Parathyroid adenoma (tissue), 2 donors: ENCODE measurements at regions not wholly inside any gene's neighbourhood (a gene's known extent, or its start where the extent isn't known, plus 50 kb on each side); places are given as distances from the start of the nearest gene placed in this dataset.

ENCODE experiments used
- H2AFZ ChIP-seq: fragments of 300-600 bp; sonication (generic); one replicate; pipeline ENCODE4 v1.7.0; 2017; ENCODE audit warnings: antibody characterized with exemption, mild to moderate bottlenecking
- H3K27ac ChIP-seq: fragments of 300-600 bp; sonication (generic); one replicate; pipeline ENCODE4 v1.7.0; 2017
- H3K27me3 ChIP-seq: fragments of 300-600 bp; sonication (generic); one replicate; pipeline ENCODE4 v1.7.0; 2017; ENCODE audit warnings: low read length; ENCODE audit not compliant: control insufficient read depth, insufficient read depth
- H3K36me3 ChIP-seq: fragments of 300-600 bp; sonication (generic); one replicate; pipeline ENCODE4 v1.7.0; 2017; ENCODE audit warnings: low read length; ENCODE audit not compliant: control insufficient read depth, insufficient read depth
- H3K4me1 ChIP-seq: fragments of 300-600 bp; sonication (generic); one replicate; pipeline ENCODE4 v1.7.0; 2017; ENCODE audit warnings: control low read depth
- H3K4me2 ChIP-seq: fragments of 300-600 bp; sonication (generic); one replicate; pipeline ENCODE4 v1.7.0; 2017; ENCODE audit warnings: low read length
- H3K4me3 ChIP-seq: fragments of 300-600 bp; sonication (generic); one replicate; pipeline ENCODE4 v1.7.0; 2017; ENCODE audit warnings: low read depth, low read length
- H3K79me2 ChIP-seq: fragments of 300-600 bp; sonication (generic); one replicate; pipeline ENCODE4 v1.7.0; 2017; ENCODE audit warnings: control low read depth
- H3K9ac ChIP-seq: fragments of 300-600 bp; sonication (generic); one replicate; pipeline ENCODE4 v1.7.0; 2017; ENCODE audit warnings: mild to moderate bottlenecking
- H3K9me3 ChIP-seq: fragments of 300-600 bp; sonication (generic); one replicate; pipeline ENCODE4 v1.7.0; 2017; ENCODE audit warnings: low read length; ENCODE audit not compliant: control insufficient read depth
- TF ChIP-seq, protein P1 (sequence below): fragments of 300-600 bp; sonication (generic); IDR thresholded peaks from one replicate; pipeline ENCODE4 v1.7.0; 2017; ENCODE audit warnings: antibody characterized with exemption, mild to moderate bottlenecking
- donor health status: primary hyperparathyroidism.

DNA sequence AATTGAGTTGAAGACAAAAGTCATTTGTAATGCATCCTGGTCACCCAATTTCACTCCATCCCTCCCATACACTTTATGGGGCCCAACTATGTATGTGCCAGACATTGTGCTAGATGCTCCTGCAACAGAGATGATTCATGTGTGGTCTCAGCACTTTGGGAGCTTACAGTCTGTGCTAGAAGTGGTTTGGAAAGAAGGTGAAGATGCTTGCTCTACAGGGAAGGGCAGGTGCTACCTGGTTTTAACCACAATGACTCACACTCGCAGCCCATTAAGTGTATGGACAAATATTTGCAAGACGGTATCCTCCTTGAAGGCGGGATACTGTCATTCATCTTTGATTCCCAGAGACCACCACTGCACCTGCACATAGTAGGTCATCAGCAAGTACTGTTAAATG is 257.6 kb downstream of the OTUD1 start:
- no peak overlapping the region for H3K4me3 ChIP-seq
- TF ChIP-seq, protein P1, sequence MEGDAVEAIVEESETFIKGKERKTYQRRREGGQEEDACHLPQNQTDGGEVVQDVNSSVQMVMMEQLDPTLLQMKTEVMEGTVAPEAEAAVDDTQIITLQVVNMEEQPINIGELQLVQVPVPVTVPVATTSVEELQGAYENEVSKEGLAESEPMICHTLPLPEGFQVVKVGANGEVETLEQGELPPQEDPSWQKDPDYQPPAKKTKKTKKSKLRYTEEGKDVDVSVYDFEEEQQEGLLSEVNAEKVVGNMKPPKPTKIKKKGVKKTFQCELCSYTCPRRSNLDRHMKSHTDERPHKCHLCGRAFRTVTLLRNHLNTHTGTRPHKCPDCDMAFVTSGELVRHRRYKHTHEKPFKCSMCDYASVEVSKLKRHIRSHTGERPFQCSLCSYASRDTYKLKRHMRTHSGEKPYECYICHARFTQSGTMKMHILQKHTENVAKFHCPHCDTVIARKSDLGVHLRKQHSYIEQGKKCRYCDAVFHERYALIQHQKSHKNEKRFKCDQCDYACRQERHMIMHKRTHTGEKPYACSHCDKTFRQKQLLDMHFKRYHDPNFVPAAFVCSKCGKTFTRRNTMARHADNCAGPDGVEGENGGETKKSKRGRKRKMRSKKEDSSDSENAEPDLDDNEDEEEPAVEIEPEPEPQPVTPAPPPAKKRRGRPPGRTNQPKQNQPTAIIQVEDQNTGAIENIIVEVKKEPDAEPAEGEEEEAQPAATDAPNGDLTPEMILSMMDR = no peak
- no peaks in the 10 kb centered on the region for H3K4me1 ChIP-seq
- no peak overlapping the region for H3K4me2 ChIP-seq
- no peaks in the 10 kb centered on the region for H3K79me2 ChIP-seq
- H2AFZ ChIP-seq = no peak overlapping the region
- H3K27ac ChIP-seq = no peak overlapping the region
- no peaks in the 10 kb centered on the region for H3K9me3 ChIP-seq
- no peak overlapping the region for H3K9ac ChIP-seq
- peaks cover 3% of the 10 kb centered on the region for H3K27me3 ChIP-seq
- H3K36me3 ChIP-seq = no peaks in the 10 kb centered on the region

DNA sequence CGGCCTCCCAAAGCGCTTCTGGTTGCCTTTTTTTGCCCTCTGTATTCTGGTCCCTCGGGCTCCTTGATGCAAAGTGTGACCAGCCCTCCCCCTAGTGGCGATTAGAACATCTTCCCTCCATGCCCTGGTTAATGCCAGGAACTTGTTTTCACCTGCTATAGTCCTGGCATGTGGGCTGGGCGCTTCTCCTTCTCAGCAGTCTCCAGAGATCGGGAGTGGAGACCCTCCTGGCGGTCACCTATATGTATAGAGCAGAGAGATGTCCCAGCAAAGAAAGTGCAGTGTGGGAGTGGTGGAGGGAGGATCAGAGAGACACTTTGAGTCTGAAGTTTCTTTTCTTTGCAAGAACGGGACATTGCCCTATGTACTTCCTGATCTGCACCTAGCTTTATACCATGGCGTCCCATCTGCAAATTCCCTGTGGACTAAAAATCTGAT is 264.1 kb downstream of the OTUD1 start:
- Histone ChIP-seq H3K4me2 (peak overlapping the region; percentile 61), H3K36me3 (no peaks in the 10 kb centered on the region), H2AFZ (no peak overlapping the region), H3K27me3 (no peaks in the 10 kb centered on the region), H3K79me2 (no peaks in the 10 kb centered on the region), H3K4me3 (no peak overlapping the region), H3K27ac (no peak overlapping the region), H3K9me3 (no peaks in the 10 kb centered on the region), H3K9ac (no peak overlapping the region), H3K4me1 (no peaks in the 10 kb centered on the region)
- TF ChIP-seq, protein P1 = peak; percentile 72

DNA sequence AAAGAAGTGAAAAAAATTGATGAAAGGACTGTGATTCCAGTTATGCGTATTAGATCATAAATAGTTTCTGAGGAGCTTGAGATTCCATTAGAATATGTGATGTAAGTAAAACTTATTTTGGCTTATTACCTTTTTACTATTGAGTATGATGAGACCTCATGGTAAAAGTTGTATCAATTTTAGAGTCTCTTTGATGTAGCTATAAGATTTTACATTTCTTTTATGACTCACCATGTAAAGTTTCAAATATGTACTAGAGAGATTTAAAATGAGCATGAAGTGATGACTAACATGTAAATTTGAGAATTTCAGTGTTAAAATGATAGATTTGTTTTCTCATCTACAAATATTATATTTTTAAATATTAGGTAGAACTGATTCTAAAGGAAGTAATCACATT is 276.5 kb downstream of the OTUD1 start:
- Histone ChIP-seq H3K79me2 (no peaks in the 10 kb centered on the region), H3K4me2 (no peak overlapping the region), H3K36me3 (no peaks in the 10 kb centered on the region), H3K27me3 (no peaks in the 10 kb centered on the region), H3K4me3 (no peak overlapping the region), H3K9ac (no peak overlapping the region), H2AFZ (no peak overlapping the region), H3K27ac (no peak overlapping the region), H3K4me1 (no peaks in the 10 kb centered on the region), H3K9me3 (no peaks in the 10 kb centered on the region)
- TF ChIP-seq, protein P1 = no peak

DNA sequence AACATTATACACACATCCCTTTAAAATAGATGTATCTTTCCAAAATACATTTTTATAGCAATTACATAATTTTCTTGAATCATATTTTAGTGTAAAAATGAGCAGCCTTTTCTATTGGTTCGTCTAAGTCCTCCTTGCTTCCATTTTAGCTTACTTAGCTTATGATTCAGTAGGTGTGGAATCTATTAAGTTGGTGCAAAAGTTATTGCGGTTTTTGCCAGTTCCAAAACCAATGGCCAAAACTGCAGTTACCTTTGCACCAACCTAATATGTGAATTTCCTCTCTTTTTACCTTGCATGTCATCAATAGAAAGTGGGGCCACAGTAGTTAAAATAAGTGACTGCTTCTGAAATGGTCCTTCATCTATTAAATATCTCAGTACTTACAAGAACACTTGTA is 279.0 kb downstream of the OTUD1 start:
- no peak overlapping the region for H3K27ac ChIP-seq
- H3K79me2 ChIP-seq = no peaks in the 10 kb centered on the region
- no peak overlapping the region for H3K4me3 ChIP-seq
- no peaks in the 10 kb centered on the region for H3K9me3 ChIP-seq
- H3K27me3 ChIP-seq = no peaks in the 10 kb centered on the region
- no peaks in the 10 kb centered on the region for H3K4me1 ChIP-seq
- H3K9ac ChIP-seq = no peak overlapping the region
- no peaks in the 10 kb centered on the region for H3K36me3 ChIP-seq
- no peak overlapping the region for H2AFZ ChIP-seq
- TF ChIP-seq, protein P1 = no peak
- H3K4me2 ChIP-seq = no peak overlapping the region

DNA sequence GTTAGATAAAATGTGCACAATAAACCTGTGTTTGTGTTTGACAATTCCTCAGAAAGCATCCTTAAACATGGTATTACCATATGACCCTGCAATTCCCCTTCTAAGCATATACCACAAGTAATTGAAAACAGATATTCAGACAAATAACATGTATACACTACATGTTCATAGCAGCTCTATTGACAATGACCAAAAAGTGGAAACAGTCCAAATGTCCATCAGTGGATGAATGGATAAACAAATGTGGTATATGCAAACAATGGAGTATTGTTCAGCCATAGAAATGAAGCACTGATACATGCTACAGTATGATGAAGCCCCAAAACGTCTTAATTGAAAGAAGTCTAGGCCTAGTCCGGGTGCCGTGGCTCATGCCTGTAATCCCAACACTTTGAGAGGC is 280.1 kb downstream of the OTUD1 start:
- no peak overlapping the region for H3K4me2 ChIP-seq
- H3K4me3 ChIP-seq = no peak overlapping the region
- H3K9me3 ChIP-seq = no peaks in the 10 kb centered on the region
- H3K36me3 ChIP-seq = no peaks in the 10 kb centered on the region
- H2AFZ ChIP-seq = no peak overlapping the region
- no peaks in the 10 kb centered on the region for H3K79me2 ChIP-seq
- no peak overlapping the region for H3K9ac ChIP-seq
- H3K27ac ChIP-seq = no peak overlapping the region
- TF ChIP-seq, protein P1 = no peak
- H3K27me3 ChIP-seq = no peaks in the 10 kb centered on the region
- no peaks in the 10 kb centered on the region for H3K4me1 ChIP-seq
